ENCODE measurements at regions not wholly inside any gene's neighbourhood (a gene's known extent, or its start where the extent isn't known, plus 50 kb on each side); places are given as distances from the start of the nearest gene placed in this dataset.
"Not testable (repeated sequence)": the region's sequence is repeated elsewhere in the genome, so short reads cannot be mapped to it uniquely, and the experiment has no call there.

DNA sequence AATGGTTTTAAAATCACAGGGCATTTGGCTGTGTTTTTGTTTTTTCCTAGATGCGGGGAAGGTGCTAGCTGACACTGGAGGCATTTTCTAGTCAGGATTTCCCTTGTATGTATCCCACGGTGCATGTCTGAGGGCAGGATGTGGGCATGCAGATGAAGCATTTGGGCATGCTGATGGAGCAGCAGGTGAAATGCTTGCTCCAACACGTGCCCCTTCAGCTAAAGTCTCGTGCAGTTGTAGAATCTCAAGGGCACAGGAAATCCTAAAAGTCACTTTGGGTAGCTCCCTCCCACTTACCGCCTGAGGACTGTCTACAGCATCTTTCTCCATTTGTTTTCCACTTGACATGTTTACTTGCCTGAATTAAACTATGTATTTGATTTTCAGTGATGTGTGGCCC is 429.4 kb upstream of the B3GAT1 start:
- POLR2A ChIA-PET, result no interaction called here
- Histone ChIP-seq H3K4me3 (ENCODE audit: low read depth, low read length) (no peak overlapping the region), H3K36me3 (ENCODE audit: control insufficient read depth in 2 of 2, insufficient read depth in 1 of 2, low read length in 2 of 2) (no peaks in the 10 kb centered on the region), H3K4me1 (ENCODE audit: control insufficient read depth, insufficient read depth, low read length) (no peaks in the 10 kb centered on the region), H3K27ac (ENCODE audit: extremely low read depth, low read depth, low read length) (no peak overlapping the region), H3K9me3 (ENCODE audit: control insufficient read depth, insufficient read depth, low read depth, low read length) (no peaks in the 10 kb centered on the region)
- TF ChIP-seq KLF1 (tag by site-specific recombination; IDR thresholded peaks at IDR 0.05), result no peak
- CTCF ChIA-PET, result no interaction called here

- Histone ChIP-seq H3K27ac (ENCODE audit: extremely low read depth, low read depth, low read length) (no peak overlapping the region), H3K9me3 (ENCODE audit: control insufficient read depth, insufficient read depth, low read depth, low read length) (no peaks in the 10 kb centered on the region), H3K36me3 (ENCODE audit: control insufficient read depth in 2 of 2, insufficient read depth in 1 of 2, low read length in 2 of 2) (no peaks in the 10 kb centered on the region), H3K4me3 (ENCODE audit: low read depth, low read length) (no peak overlapping the region), H3K4me1 (ENCODE audit: control insufficient read depth, insufficient read depth, low read length) (no peaks in the 10 kb centered on the region)
- TF ChIP-seq ZNF658 (tag by site-specific recombination; IDR thresholded peaks at IDR 0.05) (no peak), KLF9 (tag by site-specific recombination; IDR thresholded peaks at IDR 0.05; ENCODE audit: low read depth) (no peak), ZNF843 (tag by site-specific recombination; IDR thresholded peaks at IDR 0.05) (no peak), ZNF341 (tag by site-specific recombination; IDR thresholded peaks at IDR 0.05; ENCODE audit: low read depth) (no peak), SALL2 (tag by site-specific recombination; IDR thresholded peaks at IDR 0.05; ENCODE audit: borderline replicate concordance) (no peak), ZNF24 (tag by site-specific recombination; IDR thresholded peaks at IDR 0.05) (no peak), ZNF394 (tag by site-specific recombination; IDR thresholded peaks at IDR 0.05; ENCODE audit: borderline replicate concordance) (no peak), ZNF610 (tag by site-specific recombination; IDR thresholded peaks at IDR 0.05; ENCODE audit: borderline replicate concordance) (no peak)
- TF ChIP-seq, protein P1, sequence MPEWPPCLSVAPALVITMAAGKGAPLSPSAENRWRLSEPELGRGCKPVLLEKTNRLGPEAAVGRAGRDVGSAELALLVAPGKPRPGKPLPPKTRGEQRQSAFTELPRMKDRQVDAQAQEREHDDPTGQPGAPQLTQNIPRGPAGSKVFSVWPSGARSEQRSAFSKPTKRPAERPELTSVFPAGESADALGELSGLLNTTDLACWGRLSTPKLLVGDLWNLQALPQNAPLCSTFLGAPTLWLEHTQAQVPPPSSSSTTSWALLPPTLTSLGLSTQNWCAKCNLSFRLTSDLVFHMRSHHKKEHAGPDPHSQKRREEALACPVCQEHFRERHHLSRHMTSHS (tag by site-specific recombination; IDR thresholded peaks at IDR 0.05), result no peak
- POLR2A ChIA-PET, result no interaction called here
- CTCF ChIA-PET, result no interaction called here
Measured at GRCh38 chr11:134840945-134841344, 428.9 kb upstream of the B3GAT1 start.

GRCh38 chr11:134840165-134840564 is 428.1 kb upstream of the B3GAT1 start:
- H3K4me3 ChIP-seq (ENCODE audit: low read depth, low read length); POLR2A ChIA-PET; H3K36me3 ChIP-seq (ENCODE audit: control insufficient read depth in 2 of 2, insufficient read depth in 1 of 2, low read length in 2 of 2); H3K9me3 ChIP-seq (ENCODE audit: control insufficient read depth, insufficient read depth, low read depth, low read length); H3K27ac ChIP-seq (ENCODE audit: extremely low read depth, low read depth, low read length); H3K4me1 ChIP-seq (ENCODE audit: control insufficient read depth, insufficient read depth, low read length); CTCF ChIA-PET: not testable (repeated sequence)
- TF ChIP-seq, protein P2, sequence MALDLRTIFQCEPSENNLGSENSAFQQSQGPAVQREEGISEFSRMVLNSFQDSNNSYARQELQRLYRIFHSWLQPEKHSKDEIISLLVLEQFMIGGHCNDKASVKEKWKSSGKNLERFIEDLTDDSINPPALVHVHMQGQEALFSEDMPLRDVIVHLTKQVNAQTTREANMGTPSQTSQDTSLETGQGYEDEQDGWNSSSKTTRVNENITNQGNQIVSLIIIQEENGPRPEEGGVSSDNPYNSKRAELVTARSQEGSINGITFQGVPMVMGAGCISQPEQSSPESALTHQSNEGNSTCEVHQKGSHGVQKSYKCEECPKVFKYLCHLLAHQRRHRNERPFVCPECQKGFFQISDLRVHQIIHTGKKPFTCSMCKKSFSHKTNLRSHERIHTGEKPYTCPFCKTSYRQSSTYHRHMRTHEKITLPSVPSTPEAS (tag by site-specific recombination; IDR thresholded peaks at IDR 0.05), result peak; percentile 50

DNA sequence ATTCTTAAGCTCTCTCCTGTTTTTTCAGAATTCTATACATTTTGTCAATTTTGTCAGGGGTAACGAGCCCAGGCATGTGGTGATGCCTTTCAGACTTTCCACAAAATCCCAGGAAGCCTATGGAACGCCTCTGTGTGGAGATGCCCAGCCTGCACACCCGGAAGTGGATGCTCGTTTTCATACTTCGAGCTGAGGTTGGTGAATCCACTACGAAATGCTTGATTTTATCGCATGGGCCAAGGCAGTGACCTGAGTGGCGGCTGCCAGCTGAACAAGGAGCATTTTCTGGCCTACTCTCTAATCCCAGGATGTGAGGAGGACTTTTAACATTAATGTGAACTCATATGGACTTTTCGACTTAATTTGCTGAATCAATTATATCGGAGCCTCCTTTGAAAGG is 426.7 kb upstream of the B3GAT1 start:
- H3K4me1 ChIP-seq (ENCODE audit: control insufficient read depth, insufficient read depth, low read length), result no peaks in the 10 kb centered on the region
- H3K9me3 ChIP-seq (ENCODE audit: control insufficient read depth, insufficient read depth, low read depth, low read length), result no peaks in the 10 kb centered on the region
- CTCF ChIA-PET, result no interaction called here
- H3K27ac ChIP-seq (ENCODE audit: extremely low read depth, low read depth, low read length), result no peak overlapping the region
- no peak overlapping the region for H3K4me3 ChIP-seq (ENCODE audit: low read depth, low read length)
- H3K36me3 ChIP-seq (ENCODE audit: control insufficient read depth in 2 of 2, insufficient read depth in 1 of 2, low read length in 2 of 2), result no peaks in the 10 kb centered on the region
- POLR2A ChIA-PET, result no interaction called here
- TF ChIP-seq PRDM10 (tag by site-specific recombination; IDR thresholded peaks at IDR 0.05) (no peak), ZNF560 (tag by site-specific recombination; IDR thresholded peaks at IDR 0.05; ENCODE audit: borderline replicate concordance) (no peak), ZNF112 (tag by site-specific recombination; IDR thresholded peaks at IDR 0.05) (no peak), ZIC2 (tag by site-specific recombination; IDR thresholded peaks at IDR 0.05) (no peak), ZNF416 (tag by site-specific recombination; IDR thresholded peaks at IDR 0.05) (no peak), SP2 (tag by site-specific recombination; IDR thresholded peaks at IDR 0.05) (no peak), ZNF423 (tag by site-specific recombination; IDR thresholded peaks at IDR 0.05) (no peak), ZNF184 (tag by site-specific recombination; IDR thresholded peaks at IDR 0.05) (no peak), TRIM28 (IDR thresholded peaks at IDR 0.05; ENCODE audit: borderline replicate concordance, low read length) (no peak), BCL11A (tag by site-specific recombination; IDR thresholded peaks at IDR 0.05; ENCODE audit: low read depth) (no peak), ZFHX2 (tag by site-specific recombination; conservative IDR thresholded peaks at IDR 0.05) (no peak), ZNF23 (tag by site-specific recombination; IDR thresholded peaks at IDR 0.05; ENCODE audit: borderline replicate concordance) (no peak)

All from HEK293 (cell line).